KBM-7 (cell line): ENCODE measurements at regions not wholly inside any gene's neighbourhood (a gene's known extent, or its start where the extent isn't known, plus 50 kb on each side); places are given as distances from the start of the nearest gene placed in this dataset.

ENCODE experiments used
- DNase-seq: peaks from one replicate; pipeline ENCODE4 v3.0.0-alpha.2; 2015
- in situ Hi-C: fragments of 300-500 bp; cut with MboI; formaldehyde crosslinking; loops from 2 replicates; pipeline ENCODE4 v1.14.3; 2020; ENCODE audit warnings: low sequenced_read_pairs, low pct_unique_long_range_greater_than_20kb, mixed read lengths

- in situ Hi-C loops = no loop called here
- DNase-seq = no peak
Measured at GRCh38 chr2:144694456-144694855, 174.5 kb upstream of the ZEB2 start.

GRCh38 chr2:144693179-144693578 is 173.3 kb upstream of the ZEB2 start:
- no peak for DNase-seq
- in situ Hi-C loops = no loop called here

GRCh38 chr2:144692661-144693060 is 172.7 kb upstream of the ZEB2 start:
- DNase-seq = no peak
- in situ Hi-C loops = no loop called here

GRCh38 chr2:144690771-144691170 is 170.9 kb upstream of the ZEB2 start:
- DNase-seq = no peak
- in situ Hi-C loops = no loop called here

GRCh38 chr2:144686518-144687215 is 166.7 kb upstream of the ZEB2 start:
- in situ Hi-C loops = no loop called here
- DNase-seq = no peak

GRCh38 chr2:144683966-144684365 is 164.0 kb upstream of the ZEB2 start:
- in situ Hi-C loops = no loop called here
- DNase-seq = no peak

GRCh38 chr2:144683107-144683753 is 163.3 kb upstream of the ZEB2 start:
- no peak for DNase-seq
- in situ Hi-C loops = no loop called here

- in situ Hi-C loops = no loop called here
- DNase-seq = no peak
Measured at GRCh38 chr2:144682248-144682647, 162.3 kb upstream of the ZEB2 start.

GRCh38 chr2:144681389-144681788 is 161.5 kb upstream of the ZEB2 start:
- in situ Hi-C loops = no loop called here
- no peak for DNase-seq

- no peak for DNase-seq
- in situ Hi-C loops = no loop called here
Measured at GRCh38 chr2:144679942-144680341, 160.0 kb upstream of the ZEB2 start.

- no peak for DNase-seq
Measured at GRCh38 chr2:144678736-144679135, 158.8 kb upstream of the ZEB2 start.

GRCh38 chr2:144675731-144676130 is 155.8 kb upstream of the ZEB2 start:
- no peak for DNase-seq
- in situ Hi-C loops = no loop called here

More at GRCh38 chr2:144678736-144679135, 158.8 kb upstream of the ZEB2 start:
- in situ Hi-C loops = no loop called here

GRCh38 chr2:144675331-144675730 is 155.4 kb upstream of the ZEB2 start:
- DNase-seq = no peak
- in situ Hi-C loops = no loop called here

- DNase-seq = no peak
- in situ Hi-C loops = no loop called here
Measured at GRCh38 chr2:144674071-144674470, 154.2 kb upstream of the ZEB2 start.

GRCh38 chr2:144673456-144673855 is 153.5 kb upstream of the ZEB2 start:
- no peak for DNase-seq
- in situ Hi-C loops = no loop called here

GRCh38 chr2:144671695-144672455 is 152.0 kb upstream of the ZEB2 start:
- in situ Hi-C loops = no loop called here
- peak; percentile 86 for DNase-seq

GRCh38 chr2:144670738-144671137 is 150.8 kb upstream of the ZEB2 start:
- DNase-seq = no peak
- in situ Hi-C loops = no loop called here

- DNase-seq = no peak
- in situ Hi-C loops = no loop called here
Measured at GRCh38 chr2:144670080-144670479, 150.2 kb upstream of the ZEB2 start.

GRCh38 chr2:144669196-144669987 is 149.5 kb upstream of the ZEB2 start:
- in situ Hi-C loops = no loop called here

More at GRCh38 chr2:144669196-144669987, 149.5 kb upstream of the ZEB2 start:
- DNase-seq = no peak
